ENCODE measurements at regions not wholly inside any gene's neighbourhood (a gene's known extent, or its start where the extent isn't known, plus 50 kb on each side); places are given as distances from the start of the nearest gene placed in this dataset.

DNA sequence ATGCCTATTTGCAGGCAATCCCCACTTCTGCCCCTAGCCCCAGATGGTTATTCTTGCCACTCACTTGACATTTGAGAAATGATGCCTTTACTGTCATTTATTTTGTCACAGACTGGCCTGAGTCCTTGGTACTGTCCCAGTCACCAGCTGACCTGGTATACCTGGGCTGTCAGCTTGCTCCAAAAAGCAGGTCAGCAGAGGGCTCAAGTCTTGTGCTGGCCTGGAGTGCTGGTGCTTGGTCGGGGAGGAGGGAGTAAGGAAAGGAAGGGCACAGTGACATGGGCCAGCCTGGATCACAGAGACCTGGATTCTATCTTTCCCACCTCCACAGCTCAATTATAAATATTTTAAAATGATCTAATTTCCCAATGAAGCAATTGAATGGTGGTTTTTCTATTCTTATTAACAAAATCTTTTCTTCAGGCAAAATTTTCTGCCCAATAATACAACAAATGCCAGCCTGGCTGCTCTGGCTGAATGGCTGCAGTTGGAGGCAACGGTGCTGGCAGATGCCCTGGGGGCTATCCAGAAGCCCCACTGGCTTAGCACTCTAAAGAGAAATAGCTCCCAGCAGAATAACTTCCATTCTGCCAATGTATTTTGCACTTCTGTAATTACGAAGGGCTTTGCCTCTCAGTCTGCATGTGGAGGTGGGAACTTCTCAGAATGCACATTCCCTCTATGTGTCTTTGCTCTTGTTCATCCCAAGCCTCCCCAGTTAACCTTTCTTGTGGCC lies 160.6 kb downstream of the GADD45G start:
- TF ChIP-seq GATA2 (IDR thresholded peaks at IDR 0.05; ENCODE audit: low read depth, low read length): no peak
- TF ChIP-seq GATA3 (IDR thresholded peaks at IDR 0.05; ENCODE audit: low read depth, low read length): no peak

All from SH-SY5Y (cell line).